Trophoblast cell (in vitro differentiated cells and primary cell): ENCODE measurements at regions not wholly inside any gene's neighbourhood (a gene's known extent, or its start where the extent isn't known, plus 50 kb on each side); places are given as distances from the start of the nearest gene placed in this dataset.
A peak's percentile ranks its signal among the peaks of the same experiment; 100 is the strongest.

Source experiments
- DNase-seq, 2 donors: peaks; one replicate each; pipeline ENCODE4 v3.0.0-alpha.2; 2016
- H2AFZ ChIP-seq: 2 replicates; pipeline ENCODE4 v1.6.1; 2013; ENCODE audit warnings: low read length, moderate library complexity, mild to moderate bottlenecking; ENCODE audit not compliant: insufficient read depth, poor library complexity
- H2AK5ac ChIP-seq: 2 replicates; pipeline ENCODE4 v1.6.1; 2013; ENCODE audit warnings: mild to moderate bottlenecking, low read length
- H2BK120ac ChIP-seq: 2 replicates; pipeline ENCODE4 v1.6.1; 2013; ENCODE audit warnings: low read length, mild to moderate bottlenecking, moderate library complexity; ENCODE audit not compliant: insufficient read depth, poor library complexity
- H2BK12ac ChIP-seq: 2 replicates; pipeline ENCODE4 v1.6.1; 2013; ENCODE audit warnings: mild to moderate bottlenecking, low read length, moderate library complexity
- H2BK5ac ChIP-seq: 2 replicates; pipeline ENCODE4 v1.6.1; 2013; ENCODE audit warnings: low read length, low read depth, moderate library complexity, mild to moderate bottlenecking; ENCODE audit not compliant: poor library complexity
- H3K14ac ChIP-seq: 2 replicates; pipeline ENCODE4 v1.6.1; 2013; ENCODE audit warnings: mild to moderate bottlenecking, low read length
- H3K18ac ChIP-seq: 2 replicates; pipeline ENCODE4 v1.6.1; 2013; ENCODE audit warnings: mild to moderate bottlenecking, low read length
- H3K23ac ChIP-seq: 2 replicates; pipeline ENCODE4 v1.6.1; 2013; ENCODE audit warnings: low read length
- H3K27ac ChIP-seq: 2 replicates; pipeline ENCODE4 v1.5.1; 2013; ENCODE audit warnings: low read depth, mild to moderate bottlenecking, inconsistent platforms, low read length, moderate library complexity
- H3K27me3 ChIP-seq: 2 replicates; pipeline ENCODE4 v1.6.1; 2013; ENCODE audit warnings: inconsistent platforms, mild to moderate bottlenecking, low read length, moderate library complexity; ENCODE audit not compliant: insufficient read depth
- H3K36me3 ChIP-seq, 2 experiments: 1 replicate in 1 of 2; 2 replicates in 1 of 2; pipeline ENCODE4 v1.6.1; 2013; ENCODE audit warnings: low read length in 2 of 2, mild to moderate bottlenecking in 2 of 2, moderate library complexity in 1 of 2; ENCODE audit not compliant: insufficient read depth in 2 of 2, control insufficient read depth in 1 of 2
- H3K4ac ChIP-seq: 2 replicates; pipeline ENCODE4 v1.6.1; 2013; ENCODE audit warnings: low read depth, mild to moderate bottlenecking, low read length, moderate library complexity
- H3K4me1 ChIP-seq, 2 experiments: 1 replicate in 1 of 2; 2 replicates in 1 of 2; pipeline ENCODE4 v1.6.1; 2013; ENCODE audit warnings: low read length in 2 of 2, mild to moderate bottlenecking in 2 of 2, moderate library complexity in 1 of 2; ENCODE audit not compliant: insufficient read depth in 2 of 2, control insufficient read depth in 1 of 2
- H3K4me2 ChIP-seq: 2 replicates; pipeline ENCODE4 v1.6.1; 2013; ENCODE audit warnings: inconsistent platforms, mild to moderate bottlenecking, low read length, moderate library complexity
- H3K4me3 ChIP-seq: 2 replicates; pipeline ENCODE4 v1.5.1; 2013; ENCODE audit warnings: mild to moderate bottlenecking, low read depth, low read length, inconsistent platforms
- H3K79me1 ChIP-seq: one replicate; pipeline ENCODE4 v1.6.1; 2013; ENCODE audit warnings: low read length
- H3K79me2 ChIP-seq: 2 replicates; pipeline ENCODE4 v1.6.1; 2013; ENCODE audit warnings: low read length, mild to moderate bottlenecking; ENCODE audit not compliant: control insufficient read depth, insufficient read depth, poor library complexity
- H3K9ac ChIP-seq: 2 replicates; pipeline ENCODE4 v1.6.1; 2013; ENCODE audit warnings: mild to moderate bottlenecking, low read length
- H3K9me3 ChIP-seq: 2 replicates; pipeline ENCODE4 v1.6.1; 2013; ENCODE audit warnings: low read depth, mild to moderate bottlenecking, control low read depth, inconsistent platforms, low read length; ENCODE audit not compliant: insufficient read depth
- H4K12ac ChIP-seq: 2 replicates; pipeline ENCODE4 v1.6.1; 2013; ENCODE audit warnings: low read depth, mild to moderate bottlenecking, low read length, moderate library complexity
- H4K8ac ChIP-seq: 2 replicates; pipeline ENCODE4 v1.6.1; 2013; ENCODE audit warnings: low read depth, mild to moderate bottlenecking, low read length, moderate library complexity
- H4K91ac ChIP-seq: one replicate; pipeline ENCODE4 v1.6.1; 2013; ENCODE audit warnings: low read depth, mild to moderate bottlenecking, low read length, moderate library complexity
- WGBS: extraction: QIAGEN DNeasy Blood & Tissue Kit; methylation state at CpG from one replicate; pipeline ENCODE4 v1.1.7; 2013; ENCODE audit warnings: missing lambda C conversion rate; ENCODE audit not compliant: insufficient read length, insufficient coverage; ENCODE audit errors: extremely low coverage; 5-methylcytosine and 5-hydroxymethylcytosine counted together

DNA sequence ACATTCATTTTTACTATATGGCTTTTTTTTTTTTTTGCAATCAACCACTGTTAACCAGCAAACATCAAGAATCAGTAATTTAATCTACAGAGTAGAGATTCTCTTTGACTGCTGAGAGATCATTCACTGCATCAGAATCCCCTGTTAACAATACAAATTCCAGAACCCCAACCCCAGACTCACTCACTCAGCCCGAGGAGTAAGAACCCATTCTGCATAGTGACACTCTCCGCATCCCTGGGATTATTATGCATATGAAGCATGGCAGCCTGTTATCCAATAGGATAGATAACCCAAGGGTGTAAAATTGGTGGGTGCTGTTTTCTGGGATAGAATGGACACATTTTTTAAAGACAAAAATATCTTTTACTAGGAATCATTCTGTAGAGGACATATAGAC is 76.3 kb upstream of the CCDC39 start:
- Histone ChIP-seq H3K4me1 (no peaks in the 10 kb centered on the region), H2AFZ (no peak overlapping the region), H4K12ac (no peak overlapping the region), H3K23ac (no peak overlapping the region), H3K18ac (no peak overlapping the region), H3K36me3 (no peaks in the 10 kb centered on the region), H4K8ac (no peak overlapping the region), H2BK120ac (no peak overlapping the region), H3K4ac (no peak overlapping the region), H3K79me2 (no peaks in the 10 kb centered on the region), H3K79me1 (no peaks in the 10 kb centered on the region), H3K4me3 (no peak overlapping the region), H4K91ac (no peak overlapping the region), H3K9me3 (no peaks in the 10 kb centered on the region), H3K14ac (no peak overlapping the region), H3K27me3 (no peaks in the 10 kb centered on the region), H3K9ac (no peak overlapping the region), H2BK12ac (no peak overlapping the region), H3K27ac (no peak overlapping the region), H2BK5ac (no peak overlapping the region), H3K4me2 (no peak overlapping the region), H2AK5ac (no peak overlapping the region)
- no CpG with 5 or more reads among the region's 2 CpGs for WGBS
- DNase-seq = no peak

DNA sequence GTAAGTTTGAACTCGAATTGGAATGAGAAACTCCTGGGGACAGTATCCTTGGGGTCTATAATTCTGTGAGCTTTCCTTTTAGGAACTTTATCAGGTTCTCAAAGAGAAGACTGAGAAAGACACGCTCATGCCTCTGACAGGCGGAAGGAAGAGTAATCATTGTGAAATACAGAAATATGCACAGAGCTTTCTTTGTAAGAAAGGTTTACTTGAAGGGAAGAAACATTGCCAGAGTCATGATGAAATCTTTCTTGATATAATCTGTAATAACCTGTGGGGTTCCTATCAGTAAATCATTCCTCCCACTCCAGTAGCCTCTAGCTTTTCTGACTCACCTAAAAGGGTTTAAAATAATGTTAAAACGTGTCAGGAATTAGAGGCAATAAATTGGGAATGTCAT is 83.6 kb upstream of the CCDC39 start:
- DNase-seq = peak; percentile 13 to 73
- H4K12ac ChIP-seq = no peak overlapping the region
- no peak overlapping the region for H2BK120ac ChIP-seq
- H3K27me3 ChIP-seq = no peaks in the 10 kb centered on the region
- WGBS = no CpG with 5 or more reads among the region's 4 CpGs
- H3K36me3 ChIP-seq = no peaks in the 10 kb centered on the region
- no peak overlapping the region for H3K4me3 ChIP-seq
- H3K9me3 ChIP-seq = peaks cover 2% of the 10 kb centered on the region
- no peak overlapping the region for H4K91ac ChIP-seq
- no peak overlapping the region for H3K14ac ChIP-seq
- H2AK5ac ChIP-seq = no peak overlapping the region
- no peak overlapping the region for H2BK12ac ChIP-seq
- H3K9ac ChIP-seq = no peak overlapping the region
- no peak overlapping the region for H3K4ac ChIP-seq
- no peaks in the 10 kb centered on the region for H3K4me1 ChIP-seq
- H3K27ac ChIP-seq = no peak overlapping the region
- H3K18ac ChIP-seq = no peak overlapping the region
- no peak overlapping the region for H4K8ac ChIP-seq
- H3K79me1 ChIP-seq = no peaks in the 10 kb centered on the region
- H2BK5ac ChIP-seq = no peak overlapping the region
- H3K4me2 ChIP-seq = no peak overlapping the region
- no peak overlapping the region for H3K23ac ChIP-seq
- no peaks in the 10 kb centered on the region for H3K79me2 ChIP-seq
- no peak overlapping the region for H2AFZ ChIP-seq

- H3K4ac ChIP-seq = no peak overlapping the region
- H3K4me1 ChIP-seq = no peaks in the 10 kb centered on the region
- H2BK120ac ChIP-seq = no peak overlapping the region
- no peak overlapping the region for H4K91ac ChIP-seq
- no peak overlapping the region for H2BK5ac ChIP-seq
- H3K79me1 ChIP-seq = no peaks in the 10 kb centered on the region
- no peak overlapping the region for H3K27ac ChIP-seq
- no peak overlapping the region for H2AK5ac ChIP-seq
- H3K23ac ChIP-seq = no peak overlapping the region
- WGBS = no CpG with 5 or more reads among the region's 1 CpG
- no peaks in the 10 kb centered on the region for H3K79me2 ChIP-seq
- H3K9ac ChIP-seq = no peak overlapping the region
- no peak overlapping the region for H3K18ac ChIP-seq
- no peak overlapping the region for H2AFZ ChIP-seq
- no peak overlapping the region for H3K4me2 ChIP-seq
- no peak overlapping the region for H4K8ac ChIP-seq
- H3K9me3 ChIP-seq = peaks cover 2% of the 10 kb centered on the region
- no peaks in the 10 kb centered on the region for H3K36me3 ChIP-seq
- H2BK12ac ChIP-seq = no peak overlapping the region
- H3K4me3 ChIP-seq = no peak overlapping the region
- H3K14ac ChIP-seq = no peak overlapping the region
- no peaks in the 10 kb centered on the region for H3K27me3 ChIP-seq
- no peak overlapping the region for H4K12ac ChIP-seq
- no peak for DNase-seq
These were observed 85.2 kb upstream of the CCDC39 start for GRCh38 chr3:180764481-180764880.

DNA sequence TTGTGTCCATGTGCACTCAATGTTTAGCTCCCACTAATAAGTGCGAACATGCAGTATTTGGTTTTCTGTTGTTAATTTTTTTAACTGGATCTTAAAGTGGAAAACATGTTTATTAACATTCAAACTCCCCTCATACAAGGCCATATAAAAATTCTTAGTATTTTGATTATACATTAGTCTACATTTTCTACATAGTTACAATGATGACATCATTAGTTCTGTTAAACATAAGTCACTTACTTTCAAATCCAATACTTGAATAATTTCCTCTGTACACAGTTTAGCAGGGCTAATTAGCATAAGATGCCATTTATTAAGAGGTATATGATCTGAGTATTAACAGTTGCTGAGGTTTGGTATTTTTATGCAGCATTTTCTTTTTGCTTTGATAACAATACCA is 91.3 kb upstream of the CCDC39 start:
- no peaks in the 10 kb centered on the region for H3K79me1 ChIP-seq
- no peaks in the 10 kb centered on the region for H3K27me3 ChIP-seq
- H4K12ac ChIP-seq = no peak overlapping the region
- DNase-seq = no peak
- no peak overlapping the region for H3K27ac ChIP-seq
- peaks cover 4% of the 10 kb centered on the region for H3K9me3 ChIP-seq
- no peaks in the 10 kb centered on the region for H3K79me2 ChIP-seq
- no peak overlapping the region for H2BK12ac ChIP-seq
- no CpG with 5 or more reads among the region's 1 CpG for WGBS
- H3K36me3 ChIP-seq = no peaks in the 10 kb centered on the region
- H2BK5ac ChIP-seq = no peak overlapping the region
- no peak overlapping the region for H3K23ac ChIP-seq
- H3K4me3 ChIP-seq = no peak overlapping the region
- no peak overlapping the region for H4K8ac ChIP-seq
- no peak overlapping the region for H3K4ac ChIP-seq
- H4K91ac ChIP-seq = no peak overlapping the region
- H3K4me2 ChIP-seq = no peak overlapping the region
- H3K14ac ChIP-seq = no peak overlapping the region
- no peak overlapping the region for H2AK5ac ChIP-seq
- no peak overlapping the region for H2AFZ ChIP-seq
- no peak overlapping the region for H3K18ac ChIP-seq
- H3K4me1 ChIP-seq = no peaks in the 10 kb centered on the region
- H3K9ac ChIP-seq = no peak overlapping the region
- no peak overlapping the region for H2BK120ac ChIP-seq
